Sigmoid colon (tissue), 6 donors: ENCODE measurements at regions not wholly inside any gene's neighbourhood (a gene's known extent, or its start where the extent isn't known, plus 50 kb on each side); places are given as distances from the start of the nearest gene placed in this dataset.
"Not testable (repeated sequence)": the region's sequence is repeated elsewhere in the genome, so short reads cannot be mapped to it uniquely, and the experiment has no call there.

Experiments
- DNase-seq: peaks from one replicate; pipeline ENCODE4 v3.0.0-alpha.2; 2019
- H3K27ac ChIP-seq, 4 donors: fragments of 200-600 bp; sonication (generic); one replicate each; pipeline ENCODE4 v1.5.1; 2016 to 2019; ENCODE audit warnings: mild to moderate bottlenecking in 1 of 4
- H3K27me3 ChIP-seq, 3 donors: fragments of 200-600 bp; sonication (generic); one replicate each; pipeline ENCODE4 v1.5.1; 2019; ENCODE audit warnings: mild to moderate bottlenecking in 1 of 3
- H3K36me3 ChIP-seq, 4 donors: fragments of 200-600 bp; sonication (generic); one replicate each; pipeline ENCODE4 v1.5.1; 2016 to 2019
- H3K4me1 ChIP-seq, 4 donors: fragments of 200-600 bp; sonication (generic); one replicate each; pipeline ENCODE4 v1.5.1; 2017 to 2019
- H3K4me3 ChIP-seq, 4 donors: fragments of 200-600 bp; sonication (generic); one replicate each; pipeline ENCODE4 v1.5.1; 2017 to 2019; ENCODE audit warnings: mild to moderate bottlenecking in 2 of 4, moderate library complexity in 1 of 4
- H3K9me3 ChIP-seq, 4 donors: fragments of 200-600 bp in 3 of 4; sonication (generic) in 3 of 4; one replicate each; pipeline versions ENCODE4 v1.5.1 to v1.6.1; 2013 to 2019
- CTCF ChIP-seq, 4 experiments: fragments of 450-650 bp in 3 of 4; fragments of 200-600 bp in 1 of 4; IDR thresholded peaks; one replicate each; pipeline ENCODE4 v1.5.1; 2016 to 2019; ENCODE audit warnings: antibody characterized with exemption in 4 of 4, mild to moderate bottlenecking in 3 of 4, moderate library complexity in 2 of 4
- EP300 ChIP-seq, 4 donors: sonication (generic); formaldehyde crosslinking; IDR thresholded peaks; one replicate each; pipeline ENCODE4 v1.6.1; 2017; ENCODE audit warnings: antibody characterized with exemption in 4 of 4
- POLR2A ChIP-seq, 2 donors: fragments of 450-650 bp; IDR thresholded peaks; one replicate each; pipeline ENCODE4 v1.6.1; 2016; ENCODE audit warnings: antibody characterized with exemption in 2 of 2, mild to moderate bottlenecking in 2 of 2, moderate library complexity in 2 of 2
- POLR2AphosphoS5 ChIP-seq, 4 donors: sonication (generic); formaldehyde crosslinking; IDR thresholded peaks; one replicate each; pipeline ENCODE4 v1.6.1; 2017; ENCODE audit warnings: antibody characterized with exemption in 4 of 4
- WGBS, 2 donors: extraction: QIAGEN DNeasy Blood & Tissue Kit; methylation state at CpG; one replicate each; pipeline ENCODE4 v1.1.7; 2013; 5-methylcytosine and 5-hydroxymethylcytosine counted together
- intact Hi-C: fragments of 100-400 bp; cut with DNase I; formaldehyde crosslinking; loops from one replicate; pipeline ENCODE4 v1.15.1; 2023
- donor health status: healthy with polysubstance abuse.
- donor health status: healthy.

- no peaks in the 10 kb centered on the region for H3K4me1 ChIP-seq
- no peaks in the 10 kb centered on the region for H3K27me3 ChIP-seq
- WGBS, 2 donors, result 67 to 85% methylated on average over 2 of the region's 2 CpGs
- H3K27ac ChIP-seq, result no peak overlapping the region
- no peak overlapping the region for H3K4me3 ChIP-seq
- no peaks in the 10 kb centered on the region for H3K36me3 ChIP-seq
- TF ChIP-seq POLR2A (IDR thresholded peaks at IDR 0.05), result no peak
- TF ChIP-seq EP300 (IDR thresholded peaks at IDR 0.05), result no peak
- TF ChIP-seq POLR2AphosphoS5 (IDR thresholded peaks at IDR 0.05), result no peak
- intact Hi-C loops, result no loop called here
- no peak for DNase-seq
- H3K9me3 ChIP-seq, result no peaks in the 10 kb centered on the region
These were observed 62.4 kb upstream of the PPARGC1A start for GRCh38 chr4:23952258-23952657.

- 83 to 92% methylated on average over 4 of the region's 4 CpGs for WGBS, 2 donors
- H3K4me3 ChIP-seq, result no peak overlapping the region
These were observed 58.0 kb upstream of the PPARGC1A start for GRCh38 chr4:23947826-23948225.

GRCh38 chr4:23946299-23946698, 56.5 kb upstream of the PPARGC1A start:
- 92 to 96% methylated on average over 6 of the region's 6 CpGs for WGBS, 2 donors
- Histone ChIP-seq H3K27me3 (no peaks in the 10 kb centered on the region), H3K4me1 (peaks cover 0 to 9% (median 3%) of the 10 kb centered on the region in 4 donors), H3K27ac (peak overlapping the region in 2 of 4 donors; percentile 7 to 61), H3K9me3 (no peaks in the 10 kb centered on the region), H3K4me3 (no peak overlapping the region), H3K36me3 (no peaks in the 10 kb centered on the region)
- TF ChIP-seq POLR2AphosphoS5 (IDR thresholded peaks at IDR 0.05), result no peak
- TF ChIP-seq CTCF (IDR thresholded peaks at IDR 0.05), result no peak
- TF ChIP-seq POLR2A (IDR thresholded peaks at IDR 0.05), result no peak
- no peak for TF ChIP-seq EP300 (IDR thresholded peaks at IDR 0.05)
- DNase-seq, result no peak
- intact Hi-C loops, result no loop called here

More at GRCh38 chr4:23947826-23948225, 58.0 kb upstream of the PPARGC1A start:
- TF ChIP-seq CTCF (IDR thresholded peaks at IDR 0.05) (no peak), POLR2AphosphoS5 (IDR thresholded peaks at IDR 0.05) (no peak), EP300 (IDR thresholded peaks at IDR 0.05) (no peak), POLR2A (IDR thresholded peaks at IDR 0.05) (no peak)
- Histone ChIP-seq H3K36me3 (no peaks in the 10 kb centered on the region), H3K27me3 (no peaks in the 10 kb centered on the region), H3K9me3 (no peaks in the 10 kb centered on the region), H3K27ac (no peak overlapping the region), H3K4me1 (peaks cover 0 to 9% (median 3%) of the 10 kb centered on the region in 4 donors)
- DNase-seq, result no peak
- intact Hi-C loops, result no loop called here

- 64 to 72% methylated on average over 6 of the region's 6 CpGs for WGBS, 2 donors
- intact Hi-C loops, result no loop called here
- Histone ChIP-seq H3K4me3 (no peak overlapping the region), H3K36me3 (no peaks in the 10 kb centered on the region), H3K9me3 (no peaks in the 10 kb centered on the region), H3K27ac (peak overlapping the region in 1 of 4 donors; percentile 61), H3K4me1 (peaks cover 0 to 9% (median 3%) of the 10 kb centered on the region in 4 donors), H3K27me3 (no peaks in the 10 kb centered on the region)
- DNase-seq, result no peak
- no peak for TF ChIP-seq EP300 (IDR thresholded peaks at IDR 0.05)
- no peak for TF ChIP-seq CTCF (IDR thresholded peaks at IDR 0.05)
- no peak for TF ChIP-seq POLR2A (IDR thresholded peaks at IDR 0.05)
- TF ChIP-seq POLR2AphosphoS5 (IDR thresholded peaks at IDR 0.05), result no peak
These were observed 55.7 kb upstream of the PPARGC1A start for GRCh38 chr4:23945451-23946017.

- H3K4me3 ChIP-seq, H3K9me3 ChIP-seq, H3K4me1 ChIP-seq, H3K27me3 ChIP-seq, H3K36me3 ChIP-seq, H3K27ac ChIP-seq, intact Hi-C loops, DNase-seq: not testable (repeated sequence)
- 83 to 90% methylated on average over 3 of the region's 3 CpGs for WGBS, 2 donors
These were observed 54.7 kb upstream of the PPARGC1A start for GRCh38 chr4:23944556-23944955.

- Histone ChIP-seq H3K4me3 (no peak overlapping the region), H3K27ac (no peak overlapping the region), H3K4me1 (peaks cover 0 to 9% (median 3%) of the 10 kb centered on the region in 4 donors), H3K27me3 (no peaks in the 10 kb centered on the region), H3K9me3 (no peaks in the 10 kb centered on the region), H3K36me3 (no peaks in the 10 kb centered on the region)
- intact Hi-C loops, result no loop called here
- TF ChIP-seq CTCF (IDR thresholded peaks at IDR 0.05), result no peak
- 91 to 97% methylated on average over 2 of the region's 2 CpGs for WGBS, 2 donors
- DNase-seq, result no peak
These were observed 53.6 kb upstream of the PPARGC1A start for GRCh38 chr4:23943478-23943877.
